NCI-H446 treated with DMSO at 0.1 percent for 48 hours (cell line): ENCODE measurements at regions not wholly inside any gene's neighbourhood (a gene's known extent, or its start where the extent isn't known, plus 50 kb on each side); places are given as distances from the start of the nearest gene placed in this dataset.
"Not testable (repeated sequence)": the region's sequence is repeated elsewhere in the genome, so short reads cannot be mapped to it uniquely, and the experiment has no call there.

Experiments used
- DNase-seq: peaks from one replicate; lab custom pipeline; 2025; lab: John Stamatoyannopoulos, UW

GRCh38 chr15:96182736-96183513 lies 147.6 kb upstream of the NR2F2 start:
- DNase-seq, result no peak

DNA sequence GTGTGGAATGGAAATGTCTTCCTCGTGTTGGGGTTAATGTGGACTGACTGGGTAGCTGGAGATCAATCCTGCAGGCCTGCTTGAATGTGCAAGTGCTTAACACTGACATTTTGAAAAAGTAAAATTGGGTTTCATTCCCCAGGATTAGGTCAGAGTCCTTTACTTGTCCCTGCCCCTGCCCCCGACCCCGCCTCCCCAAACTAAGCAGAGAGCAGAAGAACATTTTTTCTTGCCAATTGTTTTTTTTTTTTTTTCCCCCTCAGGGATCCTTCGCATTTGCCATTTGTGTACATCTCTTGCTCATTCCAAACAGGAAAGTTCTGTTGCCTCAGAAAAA lies 147.0 kb upstream of the NR2F2 start:
- DNase-seq, result no peak

- DNase-seq, result no peak
Measured at GRCh38 chr15:96183867-96184266, 146.6 kb upstream of the NR2F2 start.

- DNase-seq, result no peak
Measured at GRCh38 chr15:96184297-96184696, 146.2 kb upstream of the NR2F2 start.

DNA sequence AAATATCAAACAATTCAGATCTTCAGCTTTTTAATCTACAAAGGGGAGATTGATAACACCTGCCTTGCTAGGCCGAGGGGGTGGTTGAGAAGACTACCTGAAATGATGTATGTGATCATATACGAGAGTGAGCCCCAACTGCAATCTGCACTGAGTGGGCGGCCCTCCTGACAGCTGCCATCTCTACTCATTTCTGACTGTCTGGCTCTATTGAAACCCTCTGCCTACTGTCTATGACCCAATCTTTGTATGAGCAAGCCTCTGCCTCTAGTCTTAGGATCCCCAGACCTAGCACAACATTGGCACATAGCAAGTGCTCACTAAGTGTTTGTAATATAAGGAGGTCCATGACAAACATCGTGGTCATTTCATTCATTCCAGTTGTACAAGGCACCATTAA lies 144.4 kb upstream of the NR2F2 start:
- no peak for DNase-seq

DNA sequence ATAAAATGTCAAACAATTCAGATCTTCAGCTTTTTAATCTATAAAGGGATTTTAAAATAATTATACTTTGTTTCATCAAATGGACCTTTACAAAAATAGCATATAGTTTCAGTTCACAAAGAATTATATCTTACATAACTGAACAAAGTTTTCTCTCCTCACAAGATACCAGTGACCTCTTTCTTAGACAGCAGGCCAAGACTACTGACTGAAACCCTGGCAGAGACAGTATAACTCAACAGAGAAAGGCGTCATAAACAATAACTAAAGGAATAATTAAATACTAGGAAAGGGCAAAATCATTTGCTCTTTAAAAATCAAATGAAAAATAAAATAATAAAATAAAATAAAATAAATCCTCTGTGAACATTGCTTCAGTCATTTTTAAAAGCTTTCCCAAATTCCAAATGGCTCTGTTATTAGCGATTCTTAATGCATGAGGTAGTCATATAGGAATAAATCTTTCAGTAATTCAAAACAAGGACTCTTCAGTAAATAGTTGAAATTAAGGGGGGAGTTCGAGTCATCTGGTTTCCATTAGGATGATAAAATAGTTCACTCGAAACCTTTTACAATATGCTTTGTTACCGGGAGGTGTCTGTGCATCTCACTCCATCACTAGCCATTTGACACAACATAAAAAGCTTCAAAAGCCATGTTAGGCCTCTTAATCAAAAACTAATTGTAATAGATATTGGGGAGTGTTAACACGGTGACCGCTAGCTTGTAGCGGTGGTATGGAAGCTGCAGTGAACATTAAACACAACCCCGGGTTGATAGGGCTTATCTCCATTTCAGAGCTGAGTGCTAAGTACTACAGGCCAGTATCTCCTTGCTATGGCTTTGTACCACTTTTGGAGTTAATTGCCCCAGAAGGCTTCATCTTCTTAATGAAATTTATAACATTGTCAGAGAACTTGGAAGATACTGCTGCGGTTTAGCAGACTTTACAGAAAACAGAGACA lies 142.9 kb upstream of the NR2F2 start:
- DNase-seq, result no peak

- no peak for DNase-seq
Measured at GRCh38 chr15:96197721-96198120, 132.8 kb upstream of the NR2F2 start.

DNA sequence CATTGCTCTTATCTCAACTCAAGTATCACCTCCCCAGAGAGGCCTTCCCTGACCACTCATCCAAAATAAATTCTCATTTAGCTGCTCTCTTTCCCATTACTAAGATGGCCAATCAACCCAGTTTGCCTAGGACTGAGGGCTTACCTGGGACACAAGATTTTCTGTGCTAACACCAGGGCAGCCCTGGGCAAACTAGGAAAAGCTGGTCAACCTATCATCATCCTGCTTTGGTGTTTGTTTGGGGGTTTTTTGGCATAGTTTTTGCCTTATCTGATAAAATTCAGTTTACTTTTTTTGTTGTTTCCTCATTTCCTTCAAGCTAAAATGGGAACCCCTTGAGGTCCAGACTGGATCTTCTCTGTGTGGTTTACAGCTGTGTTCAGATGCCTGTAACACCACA lies 131.4 kb upstream of the NR2F2 start:
- no peak for DNase-seq

DNA sequence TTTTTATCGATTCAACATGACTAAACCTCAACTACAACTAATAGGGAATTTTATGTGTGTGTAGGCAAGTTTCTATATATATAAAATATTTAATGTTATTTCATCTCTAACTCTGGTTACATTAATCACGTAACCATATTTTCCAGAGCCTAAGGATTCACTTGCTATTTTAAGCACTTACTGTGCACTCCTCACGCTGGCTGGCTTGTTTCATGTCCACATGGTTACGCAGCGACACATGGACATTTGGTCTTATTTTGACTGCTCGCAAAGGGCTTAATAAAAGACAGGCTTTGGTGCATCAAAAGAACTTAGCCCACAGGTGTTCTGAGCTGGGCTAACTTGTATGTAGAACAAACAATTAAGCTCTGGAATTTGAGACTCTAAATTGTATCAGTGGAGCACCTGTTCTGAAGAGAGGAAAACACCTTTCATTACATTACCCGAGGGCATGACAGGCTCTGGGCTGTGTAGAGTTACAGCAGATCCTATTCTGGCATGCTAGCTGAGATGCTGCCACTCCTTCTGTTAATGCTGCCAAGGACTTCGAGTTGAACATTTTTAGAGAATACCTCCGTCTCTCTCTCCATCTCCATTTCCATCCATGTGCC lies 130.0 kb upstream of the NR2F2 start:
- DNase-seq, result no peak

DNA sequence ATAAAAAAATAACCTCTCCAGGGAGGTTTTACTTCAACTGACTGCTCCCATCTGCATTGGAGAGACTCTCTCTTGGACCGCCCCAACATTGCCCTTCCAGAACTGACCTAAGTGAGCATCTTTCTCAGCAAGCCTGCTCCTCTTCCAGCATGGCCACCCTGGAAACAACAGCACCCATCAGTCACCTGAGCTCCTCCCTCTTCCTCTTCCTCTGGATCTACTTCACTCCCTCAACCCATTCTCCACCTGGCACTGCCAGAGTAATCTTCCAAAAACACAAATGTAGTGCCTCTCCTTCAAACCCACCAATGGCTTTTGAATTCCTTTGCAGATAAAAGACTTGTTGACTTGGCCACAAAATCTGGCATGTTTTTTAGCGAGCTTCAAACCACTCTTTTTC lies 128.8 kb upstream of the NR2F2 start:
- no peak for DNase-seq

GRCh38 chr15:96205588-96205987 lies 124.9 kb upstream of the NR2F2 start:
- DNase-seq, result not testable (repeated sequence)

DNA sequence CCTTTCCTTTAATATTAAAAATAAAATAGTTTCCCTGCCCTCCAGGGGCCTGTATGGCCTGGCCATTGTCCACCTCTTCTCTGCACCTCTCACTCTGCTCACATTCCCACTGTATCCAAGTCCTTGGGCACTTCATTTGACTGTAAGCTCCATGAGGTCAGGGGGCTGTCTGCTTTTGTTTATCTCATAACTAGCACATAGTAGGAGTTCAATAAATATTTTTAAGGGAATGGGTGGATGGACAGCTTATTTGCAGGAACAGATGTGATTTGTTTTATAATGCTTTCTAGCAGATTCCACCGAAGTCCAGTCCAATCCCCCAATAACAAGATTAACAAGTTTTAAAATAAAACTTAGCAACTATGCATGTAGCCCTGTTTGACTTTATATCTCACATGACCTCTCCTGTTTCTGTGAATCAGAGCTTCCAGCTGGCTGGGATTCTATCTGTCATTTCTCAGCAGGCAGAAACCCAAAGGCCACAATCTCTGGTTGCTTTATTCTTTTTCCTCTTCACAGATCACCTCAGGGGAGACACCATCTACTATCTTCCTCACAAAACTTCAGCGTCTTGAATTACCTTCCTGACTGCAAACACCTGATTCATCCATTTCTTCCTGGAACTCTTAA lies 123.0 kb upstream of the NR2F2 start:
- no peak for DNase-seq

- DNase-seq, result no peak
Measured at GRCh38 chr15:96209285-96209735, 121.2 kb upstream of the NR2F2 start.

DNA sequence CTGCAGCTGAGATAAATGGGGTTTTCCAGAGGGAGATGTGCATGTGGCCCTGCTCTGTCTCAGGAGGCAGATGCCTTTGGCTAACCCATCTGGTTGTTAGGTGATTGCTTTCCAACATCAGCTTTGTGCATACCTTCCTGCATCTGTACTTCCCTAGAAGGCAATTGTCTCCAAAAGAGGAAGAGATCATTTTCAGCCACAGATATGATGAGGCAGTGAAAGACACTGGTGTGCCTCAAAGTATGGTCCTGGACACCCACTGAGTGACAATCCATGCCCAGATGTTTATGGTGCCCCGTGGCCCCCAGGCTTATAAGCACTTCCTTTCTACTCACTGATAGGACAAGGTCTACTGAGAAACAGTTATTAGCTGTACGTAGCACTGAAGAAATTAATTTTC lies 117.5 kb upstream of the NR2F2 start:
- DNase-seq, result no peak

- DNase-seq, result no peak
Measured at GRCh38 chr15:96213896-96214295, 116.6 kb upstream of the NR2F2 start.

GRCh38 chr15:96216481-96216880 lies 114.0 kb upstream of the NR2F2 start:
- DNase-seq, result not testable (repeated sequence)

DNA sequence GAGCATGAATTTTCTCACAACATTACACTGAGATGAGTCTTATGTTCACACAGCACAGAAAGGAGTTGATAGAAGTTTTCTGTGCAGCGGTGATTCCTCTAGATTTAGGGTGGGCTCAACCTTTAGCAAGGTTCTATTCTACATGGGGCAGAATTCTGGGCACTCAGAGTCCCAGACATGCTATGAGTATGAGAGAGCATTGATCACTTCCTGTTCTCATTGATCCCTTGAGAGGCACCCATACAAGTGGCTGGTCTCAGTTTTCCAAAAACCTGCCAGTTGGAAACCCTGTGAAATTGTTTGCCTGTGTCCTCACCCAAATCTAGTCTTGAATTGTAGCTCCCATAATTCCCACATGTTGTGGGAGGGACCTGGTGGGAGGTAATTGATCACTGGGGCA lies 112.5 kb upstream of the NR2F2 start:
- DNase-seq, result no peak

DNA sequence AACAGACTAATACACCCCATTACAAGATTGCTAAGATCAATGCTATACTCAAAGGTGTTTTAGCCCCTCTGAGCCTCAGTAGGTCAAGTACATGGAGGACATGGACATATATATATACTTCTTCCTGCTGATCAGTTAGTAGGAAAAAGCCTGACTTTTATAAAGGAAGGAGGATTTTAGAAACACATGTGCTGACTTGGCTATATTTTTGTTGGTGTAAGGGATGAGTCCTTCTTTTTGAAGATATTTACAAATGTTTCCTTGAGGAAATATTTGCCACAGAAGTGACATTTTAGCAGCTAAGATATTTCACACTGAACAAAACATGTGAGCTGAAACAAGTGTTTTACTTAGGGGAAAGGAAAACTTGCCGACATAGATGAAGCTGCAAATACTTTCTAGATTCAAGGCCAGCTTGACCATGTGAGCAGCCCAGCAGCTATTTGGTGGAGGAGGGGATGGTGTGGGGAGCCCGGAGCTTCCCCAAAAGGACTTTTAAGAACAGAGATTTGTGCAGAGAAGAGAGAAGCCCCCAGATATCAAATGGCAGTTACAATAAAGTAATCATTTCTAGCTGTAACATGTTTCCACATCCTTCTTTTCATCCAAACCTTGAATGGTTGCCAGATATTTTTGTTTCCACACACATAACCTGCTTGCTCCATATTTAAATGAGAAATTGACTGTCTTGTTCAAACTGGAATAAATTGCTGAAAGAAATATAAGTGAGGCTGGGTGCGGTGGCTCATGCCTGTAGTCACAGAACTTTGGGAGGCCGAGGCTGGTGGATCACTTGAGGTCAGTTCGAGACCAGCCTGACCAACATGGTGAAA lies 111.7 kb upstream of the NR2F2 start:
- DNase-seq, result no peak

- no peak for DNase-seq
Measured at GRCh38 chr15:96219681-96220080, 110.8 kb upstream of the NR2F2 start.

- no peak for DNase-seq
Measured at GRCh38 chr15:96220657-96221056, 109.8 kb upstream of the NR2F2 start.

DNA sequence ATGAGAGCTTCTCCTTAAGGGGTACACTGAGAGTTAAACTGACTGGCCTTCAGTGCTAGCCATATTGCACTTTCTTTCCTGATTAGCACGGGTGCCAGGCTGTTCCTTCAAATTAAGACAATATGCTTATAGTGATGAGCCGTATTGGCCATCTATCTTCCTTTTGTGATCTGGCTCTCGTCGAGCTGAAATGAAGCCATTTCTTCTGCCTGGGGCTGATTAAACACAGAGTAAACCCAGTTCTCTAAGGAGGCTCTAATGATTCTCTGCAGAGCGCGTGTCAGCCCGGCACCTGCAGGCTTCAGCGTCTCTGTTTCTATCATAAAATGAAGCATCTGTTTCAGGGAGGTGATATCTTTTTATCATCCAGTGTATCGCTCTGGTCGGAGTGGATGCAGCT lies 107.5 kb upstream of the NR2F2 start:
- DNase-seq, result no peak
